Type B pancreatic cell (in vitro differentiated cells): ENCODE measurements at regions not wholly inside any gene's neighbourhood (a gene's known extent, or its start where the extent isn't known, plus 50 kb on each side); places are given as distances from the start of the nearest gene placed in this dataset.

Experiments
- DNase-seq: peaks from one replicate; pipeline ENCODE4 v3.0.0; 2021; ENCODE audit warnings: mixed read lengths; ENCODE audit not compliant: unreplicated experiment; ENCODE audit errors: extremely low spot score
- H3K27ac Mint-ChIP-seq: 2 replicates; pipeline ENCODE4 v1.8.0; 2021; ENCODE audit warnings: mild to moderate bottlenecking, mixed read lengths
- H3K27me3 Mint-ChIP-seq: 2 replicates; pipeline ENCODE4 v1.8.0; 2021; ENCODE audit warnings: mixed read lengths
- H3K36me3 Mint-ChIP-seq: 2 replicates; pipeline ENCODE4 v1.8.0; 2021; ENCODE audit warnings: mixed read lengths
- H3K4me1 Mint-ChIP-seq: one replicate; pipeline ENCODE4 v1.8.0; 2021; ENCODE audit warnings: mixed read lengths; ENCODE audit not compliant: unreplicated experiment
- H3K4me3 Mint-ChIP-seq: 2 replicates; pipeline ENCODE4 v1.8.0; 2021; ENCODE audit warnings: mild to moderate bottlenecking, mixed read lengths
- H3K9me3 Mint-ChIP-seq: 2 replicates; pipeline ENCODE4 v1.8.0; 2021; ENCODE audit warnings: mixed read lengths
- TF ChIP-seq, protein P1 (sequence below): fragments of 200-600 bp; sonication (generic); conservative IDR thresholded peaks from 2 replicates; pipeline ENCODE4 v1.5.0; 2021; ENCODE audit warnings: antibody characterized with exemption, mild to moderate bottlenecking

GRCh38 chr1:194975913-194976312 is 1632.3 kb downstream of the KCNT2 start:
- Mint-ChIP-seq H3K4me3 (no peak overlapping the region), H3K4me1 (no peaks in the 10 kb centered on the region), H3K9me3 (no peaks in the 10 kb centered on the region), H3K36me3 (no peaks in the 10 kb centered on the region), H3K27me3 (no peaks in the 10 kb centered on the region), H3K27ac (no peak overlapping the region)
- TF ChIP-seq, protein P1, sequence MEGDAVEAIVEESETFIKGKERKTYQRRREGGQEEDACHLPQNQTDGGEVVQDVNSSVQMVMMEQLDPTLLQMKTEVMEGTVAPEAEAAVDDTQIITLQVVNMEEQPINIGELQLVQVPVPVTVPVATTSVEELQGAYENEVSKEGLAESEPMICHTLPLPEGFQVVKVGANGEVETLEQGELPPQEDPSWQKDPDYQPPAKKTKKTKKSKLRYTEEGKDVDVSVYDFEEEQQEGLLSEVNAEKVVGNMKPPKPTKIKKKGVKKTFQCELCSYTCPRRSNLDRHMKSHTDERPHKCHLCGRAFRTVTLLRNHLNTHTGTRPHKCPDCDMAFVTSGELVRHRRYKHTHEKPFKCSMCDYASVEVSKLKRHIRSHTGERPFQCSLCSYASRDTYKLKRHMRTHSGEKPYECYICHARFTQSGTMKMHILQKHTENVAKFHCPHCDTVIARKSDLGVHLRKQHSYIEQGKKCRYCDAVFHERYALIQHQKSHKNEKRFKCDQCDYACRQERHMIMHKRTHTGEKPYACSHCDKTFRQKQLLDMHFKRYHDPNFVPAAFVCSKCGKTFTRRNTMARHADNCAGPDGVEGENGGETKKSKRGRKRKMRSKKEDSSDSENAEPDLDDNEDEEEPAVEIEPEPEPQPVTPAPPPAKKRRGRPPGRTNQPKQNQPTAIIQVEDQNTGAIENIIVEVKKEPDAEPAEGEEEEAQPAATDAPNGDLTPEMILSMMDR, result no peak
- DNase-seq, result no peak

DNA sequence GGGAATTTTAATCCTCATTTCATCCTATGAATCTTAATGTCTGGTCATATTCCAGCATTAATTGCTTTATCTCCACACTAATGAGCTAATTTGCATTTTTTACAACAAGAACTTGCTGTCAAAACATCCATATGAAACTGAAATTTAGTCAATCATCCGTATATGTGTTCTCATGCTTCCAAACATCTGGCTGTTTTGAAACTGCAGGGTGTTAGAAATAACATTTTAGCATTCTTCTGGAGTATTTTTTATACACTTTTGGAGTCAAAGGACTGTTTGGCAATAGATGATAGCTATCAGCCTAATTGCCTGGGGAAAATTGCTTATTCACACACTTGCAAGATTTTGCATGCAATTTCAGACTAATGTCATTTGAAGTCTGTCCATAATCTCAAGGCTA is 1639.3 kb downstream of the KCNT2 start:
- no peak overlapping the region for H3K4me3 Mint-ChIP-seq
- no peaks in the 10 kb centered on the region for H3K4me1 Mint-ChIP-seq
- H3K9me3 Mint-ChIP-seq, result no peaks in the 10 kb centered on the region
- no peaks in the 10 kb centered on the region for H3K36me3 Mint-ChIP-seq
- DNase-seq, result no peak
- TF ChIP-seq, protein P1, result no peak
- H3K27me3 Mint-ChIP-seq, result no peaks in the 10 kb centered on the region
- no peak overlapping the region for H3K27ac Mint-ChIP-seq

DNA sequence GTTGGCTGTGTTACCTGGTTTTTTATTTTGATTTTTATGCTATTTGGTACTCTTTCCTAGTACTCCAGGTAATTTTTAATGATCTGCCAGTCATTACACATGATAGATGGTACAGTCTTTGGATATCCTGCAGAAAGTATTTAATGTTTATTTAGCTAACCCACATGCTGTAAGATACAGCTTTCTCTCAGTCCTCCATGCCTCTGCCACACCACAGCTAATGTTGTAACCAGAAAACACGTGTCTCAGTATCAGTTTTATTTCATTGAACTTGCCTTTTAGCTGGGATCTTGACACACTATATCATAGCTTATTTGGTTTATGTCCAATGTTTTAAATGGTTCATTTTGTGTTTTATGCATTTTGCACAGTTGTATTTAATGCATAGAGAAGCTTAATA is 1648.4 kb downstream of the KCNT2 start:
- Mint-ChIP-seq H3K4me1 (no peaks in the 10 kb centered on the region), H3K27ac (no peak overlapping the region), H3K36me3 (no peaks in the 10 kb centered on the region), H3K4me3 (no peak overlapping the region), H3K27me3 (no peaks in the 10 kb centered on the region), H3K9me3 (no peaks in the 10 kb centered on the region)
- TF ChIP-seq, protein P1, result no peak
- DNase-seq, result no peak

DNA sequence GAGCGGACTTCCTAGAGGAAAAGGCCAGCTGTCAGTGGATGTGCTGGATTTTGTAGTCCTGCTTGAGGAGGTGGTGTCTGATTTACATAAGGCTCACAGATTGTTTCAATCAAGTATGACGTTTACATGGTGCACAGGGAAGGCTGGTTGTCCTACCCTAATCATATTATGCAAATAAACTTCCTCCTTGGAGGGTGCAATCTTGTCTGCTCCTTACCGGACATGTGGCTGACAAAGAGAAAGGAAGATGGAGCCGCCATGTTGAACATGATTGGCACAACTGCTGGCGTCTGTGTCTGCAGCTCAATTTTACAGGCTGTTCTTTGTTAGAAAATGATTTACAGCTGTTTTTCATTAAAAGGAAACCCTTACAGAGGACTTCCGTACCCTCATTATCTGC is 1656.1 kb downstream of the KCNT2 start:
- Mint-ChIP-seq H3K4me1 (no peaks in the 10 kb centered on the region), H3K4me3 (no peak overlapping the region), H3K27me3 (no peaks in the 10 kb centered on the region), H3K9me3 (no peaks in the 10 kb centered on the region), H3K36me3 (no peaks in the 10 kb centered on the region), H3K27ac (no peak overlapping the region)
- TF ChIP-seq, protein P1, result no peak
- no peak for DNase-seq

DNA sequence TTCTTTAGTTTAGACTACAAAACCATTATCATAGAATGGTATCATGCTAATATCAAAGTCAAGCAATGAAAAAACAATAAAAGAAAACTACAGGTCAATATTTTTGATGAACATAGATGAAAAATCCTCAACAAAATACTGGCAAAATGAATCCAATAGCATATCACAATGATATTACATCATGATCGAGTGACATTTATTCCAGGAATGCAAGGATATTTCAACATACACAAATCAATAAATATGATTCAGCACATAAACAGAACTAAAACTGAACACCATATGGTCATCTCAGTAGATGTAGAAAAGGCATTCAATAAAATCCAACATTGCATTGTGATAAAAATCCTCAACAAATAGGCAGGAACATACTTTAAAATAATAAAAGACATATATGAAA is 1657.7 kb downstream of the KCNT2 start:
- H3K27me3 Mint-ChIP-seq, result no peaks in the 10 kb centered on the region
- no peaks in the 10 kb centered on the region for H3K4me1 Mint-ChIP-seq
- no peak overlapping the region for H3K27ac Mint-ChIP-seq
- H3K36me3 Mint-ChIP-seq, result no peaks in the 10 kb centered on the region
- no peaks in the 10 kb centered on the region for H3K9me3 Mint-ChIP-seq
- DNase-seq, result no peak
- TF ChIP-seq, protein P1, result no peak
- H3K4me3 Mint-ChIP-seq, result no peak overlapping the region
